Urothelium cell line (cell line): ENCODE measurements at regions not wholly inside any gene's neighbourhood (a gene's known extent, or its start where the extent isn't known, plus 50 kb on each side); places are given as distances from the start of the nearest gene placed in this dataset.

ENCODE experiments used
- DNase-seq: peaks from one replicate; pipeline ENCODE4 v3.0.0; 2011; ENCODE audit warnings: low spot score, mixed read lengths
- FAIRE-seq: peaks from 2 replicates; lab custom pipeline; 2011; peaks lifted over from hg19 to GRCh38; lab: Jason Lieb, UNC

DNA sequence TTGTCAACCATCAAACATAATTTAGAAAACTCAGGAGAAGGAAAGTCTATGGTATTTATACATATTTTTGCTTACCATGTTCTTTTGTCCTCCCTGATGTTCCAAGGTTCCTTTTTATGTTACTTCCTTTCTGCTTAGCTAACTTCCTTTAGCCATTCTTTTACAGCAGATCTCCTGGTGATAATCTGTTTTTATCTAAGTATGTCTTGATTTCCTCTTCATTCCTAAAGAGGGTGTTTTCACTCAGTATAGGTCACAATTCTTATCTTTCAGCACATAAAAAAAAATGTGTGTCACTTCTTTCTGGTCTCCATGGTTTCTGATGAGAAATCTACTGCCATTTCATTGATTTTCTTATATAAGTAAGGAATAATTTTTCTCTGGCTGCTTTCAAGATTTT is 384.4 kb upstream of the PDE4D start:
- FAIRE-seq (no peak), DNase-seq (no peak)

DNA sequence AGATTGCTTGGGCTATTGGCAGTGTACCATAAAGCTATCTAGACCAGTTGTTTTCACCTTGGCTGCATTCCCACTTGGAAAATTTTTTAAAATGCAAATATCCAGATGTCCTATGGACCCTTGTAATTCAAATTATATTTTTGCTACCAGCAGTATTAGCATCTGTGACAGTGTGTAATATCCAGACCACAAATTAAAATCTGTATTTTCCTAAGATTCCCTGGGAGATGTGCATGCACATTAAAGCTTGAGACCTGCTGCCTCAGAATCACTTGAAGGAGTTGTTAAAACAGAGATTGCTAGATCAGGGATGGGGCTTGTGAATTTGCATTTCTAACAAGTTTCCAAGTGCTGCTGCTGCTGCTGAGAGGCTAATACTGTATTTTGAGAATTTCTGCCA is 381.2 kb upstream of the PDE4D start:
- no peak for FAIRE-seq
- no peak for DNase-seq

DNA sequence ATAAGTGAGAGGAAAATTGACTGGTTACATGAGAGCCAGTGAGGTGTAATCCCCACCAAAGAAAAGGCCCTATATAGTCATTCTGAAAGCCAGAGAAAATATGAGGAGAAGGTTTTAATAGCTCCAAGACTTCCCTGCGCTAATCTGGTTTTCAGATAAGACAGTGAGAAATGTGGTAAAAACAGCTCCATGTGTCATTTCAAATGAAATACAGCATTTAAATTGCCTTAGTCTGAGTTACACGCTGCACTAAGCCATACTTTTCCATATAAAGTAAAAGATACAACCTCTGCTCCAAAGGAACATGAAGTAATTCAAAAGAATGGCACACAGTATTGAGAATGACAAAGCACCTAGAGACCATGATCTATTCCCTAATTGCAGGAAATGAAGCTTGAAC is 378.0 kb upstream of the PDE4D start:
- DNase-seq (no peak), FAIRE-seq (no peak)

DNA sequence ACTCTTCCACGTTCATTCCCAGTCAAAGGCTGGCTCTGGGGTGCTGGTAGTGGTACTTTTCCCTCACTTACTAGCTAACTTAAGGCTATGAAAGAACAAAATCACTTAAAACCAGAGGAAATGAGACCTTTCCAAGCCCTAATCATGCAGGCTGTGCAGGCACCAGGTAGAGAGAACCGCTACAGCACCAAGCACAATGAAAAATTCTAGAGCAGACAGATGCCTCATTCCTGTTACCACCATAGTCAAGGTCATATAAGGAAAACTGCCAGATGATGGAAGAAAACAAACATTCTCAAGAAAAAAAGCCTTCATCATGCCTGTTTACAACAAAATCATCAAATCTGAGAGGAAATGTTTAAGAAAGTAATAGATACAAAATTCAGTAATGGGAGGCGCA is 374.4 kb upstream of the PDE4D start:
- no peak for FAIRE-seq
- DNase-seq = no peak

DNA sequence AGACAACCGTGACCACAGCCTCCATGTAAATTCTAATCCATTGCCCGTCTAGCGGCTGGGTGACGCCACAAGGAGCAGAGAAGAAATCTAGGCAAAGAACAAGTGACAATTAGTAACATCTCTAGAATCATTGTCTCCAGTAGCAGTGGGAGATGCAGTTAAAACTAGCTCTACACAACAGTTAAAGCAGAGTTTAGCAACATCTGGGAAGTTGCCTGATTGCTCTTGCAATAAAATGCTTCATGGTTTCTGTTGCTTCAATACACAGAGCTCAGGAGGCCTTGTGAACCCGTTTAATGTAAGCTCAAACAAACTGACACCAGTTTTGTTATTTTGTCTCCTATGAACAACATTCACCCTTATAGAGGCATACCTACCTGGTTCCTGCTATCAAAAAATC is 369.8 kb upstream of the PDE4D start:
- no peak for DNase-seq
- no peak for FAIRE-seq

DNA sequence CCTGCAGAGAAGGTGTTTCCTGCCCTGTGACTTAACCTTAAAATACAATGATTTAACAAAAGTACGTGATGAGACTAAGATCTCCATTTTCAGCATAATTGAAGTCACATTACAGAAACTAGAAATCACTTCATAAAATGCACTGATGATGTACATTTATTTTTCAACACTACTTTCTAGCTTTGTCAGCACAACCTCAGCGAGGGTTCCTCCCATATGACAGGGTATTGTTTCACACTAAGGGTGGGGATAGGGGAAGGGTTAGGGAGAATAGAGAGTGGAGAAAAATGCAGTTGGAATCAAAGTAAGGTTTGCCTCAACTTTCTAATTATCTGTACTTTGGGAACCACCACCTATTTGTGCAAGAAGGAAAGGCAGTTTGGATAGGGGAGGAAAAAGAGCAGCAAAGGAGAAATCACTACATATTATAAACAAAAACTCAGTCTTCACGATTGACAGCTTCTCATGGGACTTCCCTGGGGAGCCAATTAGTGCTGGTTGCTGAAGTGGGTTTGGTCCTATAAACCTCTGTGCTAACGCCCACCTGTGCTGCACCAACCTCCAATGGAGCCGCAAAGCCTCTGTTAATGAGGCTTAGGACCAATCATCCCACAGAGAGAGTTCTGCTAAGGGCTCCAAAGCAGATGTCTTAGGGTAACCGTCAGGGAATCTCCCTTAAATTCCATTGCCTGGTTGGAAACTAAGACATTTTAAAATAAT is 369.2 kb upstream of the PDE4D start:
- FAIRE-seq (no peak), DNase-seq (no peak)

DNA sequence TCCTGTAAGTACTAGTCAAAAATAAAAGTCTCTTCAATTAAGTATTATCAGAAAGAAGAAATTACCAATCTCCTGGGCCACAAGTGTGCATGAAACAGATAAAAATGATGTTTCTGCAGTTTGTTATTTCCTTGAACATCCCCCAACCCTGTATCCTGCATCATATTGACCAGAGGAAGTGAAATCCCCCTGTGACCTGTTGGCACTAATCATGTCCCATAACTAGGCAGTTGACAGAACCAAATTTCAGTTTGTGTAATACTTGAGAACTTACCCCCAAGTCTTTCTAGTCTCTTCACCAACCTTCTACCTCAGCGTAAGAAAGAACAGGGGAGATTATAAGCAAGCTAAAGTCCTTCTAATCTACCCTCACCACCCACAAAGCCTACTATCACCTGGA is 368.2 kb upstream of the PDE4D start:
- FAIRE-seq (no peak), DNase-seq (no peak)

DNA sequence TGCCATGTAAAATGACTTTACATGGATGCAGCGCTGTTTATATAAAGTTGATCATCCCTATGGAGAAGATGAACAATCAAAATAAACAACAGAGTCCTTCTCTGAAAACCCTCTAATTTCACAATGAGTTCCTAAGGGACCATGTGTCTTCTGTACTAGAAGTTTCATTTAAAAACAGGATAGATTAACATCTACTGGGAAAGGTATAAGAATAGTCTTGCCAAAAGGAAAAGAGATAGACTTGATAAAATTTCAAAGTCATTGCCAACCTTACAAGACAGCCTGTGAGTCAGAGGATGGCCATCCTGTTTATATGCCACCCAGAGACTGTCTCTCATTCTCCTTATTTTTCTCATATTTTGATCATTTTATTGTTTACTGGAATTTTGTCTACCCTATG is 367.1 kb upstream of the PDE4D start:
- FAIRE-seq = no peak
- no peak for DNase-seq

DNA sequence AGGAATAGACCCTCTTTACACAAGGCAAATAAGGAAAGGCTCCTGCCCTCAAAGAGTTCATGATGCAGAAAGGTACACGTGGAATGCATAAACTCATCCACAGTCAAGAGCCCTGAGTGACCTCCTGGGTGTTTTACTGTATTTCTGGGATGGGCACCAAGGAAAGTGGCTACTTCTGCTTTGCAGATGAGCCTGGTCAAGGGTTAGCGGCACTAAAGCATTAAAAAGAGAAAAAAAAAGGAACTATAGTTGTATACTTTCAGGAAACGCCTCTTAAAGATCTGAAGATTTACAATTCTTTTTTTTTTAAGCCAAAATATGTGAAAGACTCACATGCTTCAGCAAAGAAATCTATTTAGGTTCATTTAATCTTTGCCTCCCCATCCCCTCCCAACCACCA is 366.2 kb upstream of the PDE4D start:
- DNase-seq (no peak), FAIRE-seq (no peak)

DNA sequence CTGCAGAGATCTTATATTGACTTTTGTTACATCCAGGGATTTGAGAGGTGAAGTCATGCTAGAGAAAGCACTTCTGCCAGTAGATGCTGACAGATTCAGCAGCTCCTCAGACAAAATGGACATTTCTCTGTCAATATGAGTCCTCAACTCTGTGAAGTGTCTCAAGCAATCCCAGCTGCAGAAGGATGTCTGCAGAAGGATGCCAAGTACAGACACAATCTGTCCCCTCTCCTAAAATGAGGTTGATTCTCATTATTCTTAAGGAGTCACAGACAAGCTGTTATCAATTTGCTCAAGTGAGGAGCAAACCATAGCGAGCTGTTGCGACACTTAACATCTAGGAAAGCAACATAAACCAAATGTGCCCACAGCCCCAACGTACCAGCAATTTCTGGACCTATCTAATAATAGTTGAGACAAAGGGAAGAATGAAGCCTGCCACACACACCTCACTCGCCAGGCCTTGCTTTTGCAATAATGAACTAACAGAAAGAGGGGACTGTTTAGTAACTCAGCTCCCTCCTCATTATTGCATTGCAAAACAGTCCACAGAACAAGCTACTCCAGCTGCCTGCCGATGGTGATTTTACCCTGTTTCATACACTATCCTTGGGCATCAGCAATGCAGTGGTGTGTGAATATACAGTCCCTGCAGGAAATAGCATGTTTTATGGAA is 364.2 kb upstream of the PDE4D start:
- peak; percentile 69 for FAIRE-seq
- no peak for DNase-seq

DNA sequence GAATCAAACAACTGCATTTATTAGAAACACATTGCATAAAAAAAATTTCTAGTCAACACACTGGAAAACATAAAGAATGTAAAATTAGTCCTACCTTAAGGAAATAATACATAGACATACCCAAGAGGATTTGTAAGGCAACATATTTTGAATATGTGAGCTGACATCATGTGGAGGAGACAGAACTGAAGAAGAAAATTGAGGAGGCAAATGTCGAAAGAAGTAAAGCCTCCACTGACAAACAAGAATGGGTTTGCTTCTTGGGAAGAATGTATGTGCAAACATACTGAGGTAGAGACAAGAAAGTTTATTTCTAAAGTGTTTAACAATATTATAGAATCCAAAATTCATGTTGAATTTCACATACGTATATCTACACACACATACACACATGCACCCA is 363.0 kb upstream of the PDE4D start:
- no peak for FAIRE-seq
- DNase-seq = no peak

DNA sequence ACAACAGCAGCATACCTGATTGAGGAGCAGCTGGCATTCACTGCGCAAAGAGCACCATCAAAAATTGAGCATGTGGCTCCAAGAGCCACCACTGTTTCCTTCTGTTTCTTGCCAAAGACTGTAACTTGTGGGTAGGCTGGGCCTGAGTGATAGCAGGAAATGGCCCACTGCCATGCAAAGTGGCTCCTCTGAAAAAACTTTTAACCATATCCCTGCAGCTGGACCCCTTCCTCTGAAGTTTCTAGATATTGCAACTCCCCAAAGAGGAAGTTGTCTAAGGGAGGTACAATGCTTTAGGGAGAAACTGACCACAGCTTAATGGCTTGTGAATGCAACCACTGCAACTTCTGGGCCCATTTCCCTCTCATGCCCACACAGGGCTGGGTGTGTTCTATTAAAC is 355.4 kb upstream of the PDE4D start:
- DNase-seq = no peak
- no peak for FAIRE-seq

DNA sequence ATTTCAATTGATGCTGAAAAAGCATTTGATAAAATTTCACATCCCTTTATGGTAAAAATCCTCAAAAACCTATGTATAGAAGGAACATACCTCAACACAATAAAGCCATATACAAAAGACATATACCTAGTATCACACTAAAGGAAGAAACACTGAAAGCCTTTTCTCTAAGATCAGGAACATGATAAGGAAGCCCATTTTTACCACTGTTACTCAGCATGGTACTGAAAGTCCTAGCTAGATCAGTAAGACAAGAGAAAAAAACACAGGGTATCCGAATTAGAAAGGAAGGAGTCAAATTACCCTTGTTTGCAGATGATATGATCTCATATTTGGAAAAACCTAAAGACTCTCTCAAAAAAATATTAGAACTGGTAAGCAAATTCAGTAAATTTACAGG is 350.2 kb upstream of the PDE4D start:
- no peak for DNase-seq
- no peak for FAIRE-seq

DNA sequence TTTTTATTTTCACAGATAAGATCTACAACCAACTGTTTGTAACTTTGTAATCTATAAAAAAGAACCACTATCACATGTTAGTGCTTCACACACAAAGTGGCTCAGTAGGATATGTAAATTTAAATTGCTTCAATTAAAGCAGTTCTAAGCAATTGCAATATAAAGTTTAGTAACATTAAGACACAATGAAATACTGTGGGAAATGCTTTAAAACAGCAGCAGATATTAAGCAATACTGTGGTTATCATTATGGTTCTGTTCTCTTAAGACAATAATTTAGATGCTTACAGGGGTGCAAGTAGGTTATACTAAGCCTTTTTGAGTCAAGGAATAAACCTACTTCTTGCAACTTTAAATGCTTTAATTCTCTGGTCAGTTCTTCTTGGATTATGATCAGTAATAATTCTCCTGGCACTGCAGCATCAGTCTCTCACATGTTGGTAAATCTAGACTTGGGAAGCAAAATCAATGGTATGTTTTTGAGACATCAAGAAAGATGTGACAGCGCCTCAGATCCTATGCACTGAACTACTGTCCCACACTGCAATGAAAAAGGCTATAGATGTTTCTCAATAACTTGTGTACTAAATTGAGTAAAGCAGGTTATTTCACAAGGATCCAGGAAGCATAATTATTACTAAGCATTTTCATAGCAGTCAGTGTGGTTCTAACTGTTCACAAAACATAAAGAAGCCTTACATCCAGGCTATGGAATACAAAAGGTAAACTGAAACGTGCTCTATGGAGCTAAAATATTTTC is 338.7 kb upstream of the PDE4D start:
- DNase-seq = no peak
- FAIRE-seq = no peak

DNA sequence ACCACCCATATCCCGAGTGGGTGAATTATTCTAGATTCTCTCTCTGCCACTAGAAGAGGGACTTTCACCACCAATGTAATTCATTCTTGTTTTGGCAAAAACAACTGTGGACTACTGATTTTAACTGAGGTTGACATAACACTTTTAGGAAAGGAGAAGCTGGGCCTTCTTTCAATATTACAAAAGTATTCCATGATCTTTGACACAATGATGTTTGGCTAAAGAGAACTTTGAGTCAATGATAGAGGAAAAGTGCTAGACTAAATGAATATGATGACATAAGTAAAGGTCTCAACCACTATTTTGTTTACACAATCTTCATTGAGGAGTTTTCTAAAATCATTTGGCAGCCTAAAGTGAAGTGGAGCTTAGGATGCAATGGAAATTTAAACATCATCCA is 336.9 kb upstream of the PDE4D start:
- FAIRE-seq = no peak

DNA sequence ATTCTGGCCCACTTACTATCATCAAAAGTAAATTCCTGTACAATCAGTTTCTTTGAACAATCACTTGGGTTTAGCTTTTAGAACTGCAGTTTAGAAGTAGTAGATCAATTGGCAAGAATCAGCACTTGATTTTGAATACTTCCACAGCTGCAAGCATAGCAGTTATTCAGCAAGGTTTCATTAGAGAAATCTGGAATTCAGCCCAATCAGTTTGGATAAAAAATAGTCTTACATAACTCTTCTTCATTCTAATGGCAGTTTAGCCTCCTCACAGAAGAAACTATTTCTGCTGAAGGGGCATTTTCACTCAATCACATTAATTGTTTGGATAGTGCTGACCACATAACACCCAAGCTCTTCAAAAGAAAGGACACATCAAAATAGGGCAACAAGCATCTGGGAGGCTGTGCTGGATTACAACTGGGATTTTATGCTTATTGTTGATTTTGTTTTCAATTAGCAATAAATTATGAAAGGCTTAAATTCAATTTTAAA is 336.2 kb upstream of the PDE4D start:
- DNase-seq (no peak), FAIRE-seq (no peak)

More for the DNA sequence above, 336.9 kb upstream of the PDE4D start:
- DNase-seq = no peak

DNA sequence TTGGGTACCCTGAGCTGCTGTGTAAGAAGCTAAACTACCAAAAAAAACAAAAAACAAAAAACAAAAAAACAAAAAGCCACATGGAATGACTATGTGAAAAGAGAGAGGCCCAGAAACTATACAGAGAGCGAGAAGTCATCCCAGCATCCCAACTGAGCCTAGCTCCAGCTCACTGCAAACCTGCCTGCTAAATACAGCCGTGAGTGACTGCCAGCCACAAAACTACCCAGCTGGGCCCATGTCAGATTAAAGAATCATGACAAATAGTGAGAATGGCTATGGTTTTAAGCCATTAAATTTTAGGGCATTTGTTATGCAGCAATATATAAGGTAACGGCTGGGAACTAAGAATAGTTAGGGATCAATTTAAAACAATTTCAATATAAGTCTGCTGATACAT is 335.1 kb upstream of the PDE4D start:
- DNase-seq = no peak
- no peak for FAIRE-seq

DNA sequence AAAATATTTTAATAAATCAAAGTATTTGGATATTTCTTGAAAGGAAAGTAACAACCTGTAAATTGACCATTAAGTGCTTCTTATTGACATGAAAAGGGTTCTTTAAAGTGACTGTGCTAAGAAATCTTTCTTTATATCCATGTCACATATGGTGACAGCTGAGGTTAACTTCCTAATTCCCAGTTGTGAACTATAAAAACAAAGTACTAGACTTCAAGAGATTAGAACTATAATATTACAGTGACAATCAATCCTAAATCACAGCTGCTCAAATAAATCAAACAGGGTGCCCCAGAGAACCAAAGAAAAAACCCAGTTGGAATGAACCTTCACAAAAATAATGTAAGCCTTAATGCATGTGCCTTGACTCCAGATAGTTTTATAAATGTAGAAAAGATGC is 332.6 kb upstream of the PDE4D start:
- FAIRE-seq (no peak), DNase-seq (no peak)

DNA sequence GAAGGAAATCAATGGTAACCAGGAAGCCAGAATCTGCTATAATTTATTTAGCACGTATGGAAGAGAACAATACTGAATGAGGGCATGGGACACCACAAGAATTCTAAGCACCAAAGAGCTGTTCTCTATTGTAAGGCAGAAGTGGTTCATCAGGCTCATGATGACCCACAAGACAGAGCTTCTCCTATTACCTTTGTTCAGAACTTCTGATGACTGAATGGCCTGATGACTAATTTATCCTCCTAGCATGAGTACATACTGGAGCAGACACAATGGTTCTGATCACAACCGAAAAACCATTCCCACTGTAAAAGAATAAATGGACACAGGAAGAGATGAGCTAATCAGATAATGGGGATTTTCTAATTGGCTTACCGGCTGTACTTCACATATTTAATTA is 329.8 kb upstream of the PDE4D start:
- no peak for FAIRE-seq

DNA sequence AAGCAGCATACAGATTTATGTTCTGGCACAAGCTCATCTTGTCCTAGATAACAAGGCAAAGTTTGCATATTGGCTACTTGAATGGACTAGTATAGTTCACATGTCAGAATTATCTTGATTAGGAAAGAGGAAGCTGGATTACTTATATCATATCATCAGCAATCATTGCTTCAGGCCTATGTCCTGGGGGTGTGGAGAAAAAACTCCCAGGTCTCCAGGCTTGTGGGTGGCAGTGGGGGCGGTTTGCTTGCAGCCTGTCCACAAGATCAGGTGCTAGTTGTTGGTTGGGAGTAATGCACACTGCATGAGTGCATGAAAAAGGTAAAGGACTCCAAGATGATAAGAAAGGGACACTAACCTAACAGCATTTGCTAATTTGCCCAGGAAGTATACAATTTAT is 326.4 kb upstream of the PDE4D start:
- no peak for FAIRE-seq
- no peak for DNase-seq

More for the DNA sequence above, 329.8 kb upstream of the PDE4D start:
- DNase-seq = no peak

DNA sequence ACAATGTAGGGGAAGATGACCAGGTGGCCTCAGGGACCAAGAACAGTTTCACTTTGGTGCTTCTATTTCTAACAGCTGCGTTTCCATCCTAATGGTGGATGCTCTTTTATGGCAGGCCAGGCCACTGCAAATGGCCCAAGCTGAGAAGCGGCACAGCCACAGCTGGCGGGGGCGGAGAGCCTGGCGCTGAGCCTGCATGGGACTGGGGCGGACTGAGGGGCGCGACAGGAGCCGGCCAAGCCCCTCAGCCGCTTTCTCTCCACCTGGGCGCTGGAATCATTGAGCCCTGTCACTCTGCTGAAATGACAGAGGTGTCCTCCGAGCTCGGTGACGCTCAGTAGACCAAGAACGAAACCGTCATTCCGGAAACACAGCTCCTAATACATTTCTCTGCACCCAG is 317.3 kb upstream of the PDE4D start:
- FAIRE-seq = no peak
- no peak for DNase-seq
